OCI-M1 (cell line): ENCODE measurements at regions not wholly inside any gene's neighbourhood (a gene's known extent, or its start where the extent isn't known, plus 50 kb on each side); places are given as distances from the start of the nearest gene placed in this dataset.

Source experiments
- DNase-seq: peaks from one replicate; lab custom pipeline; 2025; lab: John Stamatoyannopoulos, UW

DNA sequence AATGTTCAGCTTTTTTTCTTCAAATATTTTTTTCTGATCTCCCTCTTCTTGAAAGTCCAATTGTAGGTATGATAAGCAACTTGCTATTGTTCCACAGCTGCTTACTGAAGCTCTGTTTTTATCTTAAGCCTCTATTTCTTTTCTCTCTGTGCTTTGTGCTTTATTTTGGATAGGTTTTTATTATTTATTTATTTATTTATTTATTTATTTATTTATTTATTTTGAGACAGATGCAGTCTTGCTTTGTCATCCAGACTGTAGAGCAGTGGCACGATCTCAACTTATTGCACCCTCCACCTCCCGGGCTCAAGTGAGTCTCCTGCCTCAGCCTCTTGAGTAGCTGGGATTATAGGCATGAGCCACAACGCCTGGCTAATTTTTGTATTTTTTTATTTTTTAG lies 199.4 kb downstream of the KLF12 start:
- no peak for DNase-seq

DNA sequence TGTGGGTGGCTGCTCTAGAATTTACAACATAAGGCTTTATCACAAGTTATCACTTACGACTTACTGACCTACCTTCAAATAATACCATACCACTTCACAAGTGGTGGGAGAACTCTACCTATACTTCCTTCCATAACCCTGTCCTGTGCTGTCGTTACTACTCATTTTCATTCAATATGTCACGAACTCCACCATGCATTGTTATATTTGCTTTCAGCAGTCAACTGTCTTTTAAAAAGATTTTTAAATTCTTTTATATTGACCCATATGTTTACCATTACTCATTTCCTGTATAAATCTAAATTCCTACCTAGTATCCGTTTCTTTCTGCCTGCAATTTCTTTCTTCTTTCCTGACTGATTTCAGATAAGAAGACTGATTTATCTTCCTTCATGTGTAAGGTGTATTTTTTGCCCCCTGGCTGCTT lies 200.0 kb downstream of the KLF12 start:
- DNase-seq: no peak

- DNase-seq: no peak
These were observed 200.4 kb downstream of the KLF12 start for GRCh38 chr13:73933795-73934194.

DNA sequence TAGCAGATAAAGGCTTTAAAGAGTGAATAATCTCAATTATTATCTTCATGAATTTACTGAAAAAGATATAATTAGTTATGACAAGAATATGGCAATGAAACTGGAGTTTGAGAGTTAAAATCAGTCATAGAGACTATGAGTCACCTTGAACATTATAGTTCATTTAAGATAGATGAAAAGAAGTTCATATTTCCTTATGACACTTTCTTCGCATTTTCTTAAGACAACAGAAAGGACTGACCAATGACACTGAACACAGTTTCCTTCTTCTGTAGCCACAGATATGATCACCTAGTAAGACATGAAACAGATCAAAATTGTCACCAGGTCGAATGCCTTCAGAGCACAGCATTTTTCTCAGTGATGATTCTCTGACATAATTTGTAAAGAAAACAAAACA lies 202.1 kb downstream of the KLF12 start:
- no peak for DNase-seq

DNA sequence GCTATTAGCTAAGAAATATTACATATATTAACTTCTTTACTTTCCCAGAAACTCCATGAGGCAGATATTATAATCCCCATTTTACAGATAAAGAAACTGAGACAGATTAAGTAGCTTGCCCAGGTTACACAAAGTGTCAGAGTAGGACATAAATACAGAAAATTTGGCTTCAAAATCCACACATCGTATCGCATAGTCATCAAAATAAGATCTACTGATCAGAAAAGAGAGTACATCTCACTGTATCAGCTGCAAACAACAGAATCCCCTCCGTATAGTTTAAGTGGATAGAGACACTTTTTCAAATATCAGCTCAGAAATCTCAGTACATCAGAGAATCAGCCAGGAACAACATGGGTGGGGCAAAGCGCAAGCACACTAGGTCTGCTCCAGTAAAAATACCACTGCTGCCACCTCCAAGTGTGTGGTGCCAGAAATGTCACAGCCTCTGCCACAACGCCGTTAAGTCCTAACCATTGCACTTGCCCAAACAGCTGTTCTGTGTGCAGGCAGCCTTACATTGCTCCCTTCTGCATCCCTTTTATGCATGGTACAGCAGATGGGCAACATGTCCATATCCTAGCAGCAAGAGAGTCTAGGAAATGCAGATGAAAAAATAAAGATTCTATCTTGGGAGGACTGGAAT lies 204.8 kb downstream of the KLF12 start:
- no peak for DNase-seq

- DNase-seq: no peak
These were observed 209.6 kb downstream of the KLF12 start for GRCh38 chr13:73924607-73925006.

DNA sequence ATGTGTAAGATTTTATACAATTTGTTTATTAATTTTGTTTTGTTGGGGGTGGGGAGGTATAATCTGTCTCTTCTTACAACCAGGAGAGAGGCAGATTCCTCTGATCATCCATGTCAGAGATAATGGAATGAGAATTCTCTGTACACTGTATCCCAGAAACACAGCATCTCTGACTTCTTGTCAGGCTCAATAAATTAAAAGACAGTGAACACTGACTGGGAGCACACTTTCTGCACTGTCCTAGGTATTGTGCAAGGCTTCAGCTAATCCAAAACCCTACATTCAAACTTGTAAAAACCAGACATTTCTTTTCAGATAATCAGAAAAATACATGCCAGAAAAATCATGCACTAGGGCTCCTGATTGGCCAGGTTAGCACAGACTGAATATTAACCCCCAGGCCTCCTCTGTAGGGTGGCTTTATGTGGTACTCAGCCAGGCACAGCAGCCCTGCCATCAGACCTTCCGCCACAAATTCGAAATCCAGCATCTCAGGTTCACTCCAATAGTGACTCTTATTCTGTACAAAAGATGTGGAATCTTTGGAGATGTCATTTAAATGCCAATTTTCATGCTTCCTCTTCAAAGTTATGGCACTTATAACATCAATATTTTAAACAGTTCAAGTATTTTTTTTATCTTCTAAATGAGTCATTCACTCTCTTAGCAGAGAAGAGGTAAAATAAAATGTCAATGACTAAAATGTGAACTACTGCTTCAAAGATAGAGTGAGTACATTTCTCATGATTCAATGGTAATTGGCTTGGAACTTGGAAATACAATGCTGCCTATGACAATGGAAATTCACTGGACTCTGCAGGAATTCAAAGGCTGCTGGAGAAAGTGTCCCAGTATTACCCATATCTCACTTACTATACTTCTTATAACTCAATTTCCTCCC lies 211.5 kb downstream of the KLF12 start:
- DNase-seq: no peak

DNA sequence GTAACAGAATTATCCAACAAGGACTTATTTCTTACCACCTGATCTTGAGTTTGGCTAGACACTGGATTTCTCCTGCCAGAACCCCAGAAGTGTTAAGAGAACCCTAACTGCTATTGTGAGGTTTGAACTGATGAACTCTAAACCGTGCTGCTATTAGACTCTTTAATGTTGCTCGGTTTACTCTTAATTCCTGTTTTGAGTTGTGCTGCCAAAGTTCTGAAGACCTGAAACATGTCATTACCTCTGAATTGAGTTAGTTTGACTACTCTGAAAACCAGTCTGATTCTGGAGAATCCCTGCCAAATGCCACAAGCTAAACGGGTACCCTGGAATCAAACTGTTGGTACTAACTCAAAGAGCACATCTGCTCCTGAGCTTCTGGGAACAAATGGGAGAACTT lies 215.5 kb downstream of the KLF12 start:
- DNase-seq: no peak

DNA sequence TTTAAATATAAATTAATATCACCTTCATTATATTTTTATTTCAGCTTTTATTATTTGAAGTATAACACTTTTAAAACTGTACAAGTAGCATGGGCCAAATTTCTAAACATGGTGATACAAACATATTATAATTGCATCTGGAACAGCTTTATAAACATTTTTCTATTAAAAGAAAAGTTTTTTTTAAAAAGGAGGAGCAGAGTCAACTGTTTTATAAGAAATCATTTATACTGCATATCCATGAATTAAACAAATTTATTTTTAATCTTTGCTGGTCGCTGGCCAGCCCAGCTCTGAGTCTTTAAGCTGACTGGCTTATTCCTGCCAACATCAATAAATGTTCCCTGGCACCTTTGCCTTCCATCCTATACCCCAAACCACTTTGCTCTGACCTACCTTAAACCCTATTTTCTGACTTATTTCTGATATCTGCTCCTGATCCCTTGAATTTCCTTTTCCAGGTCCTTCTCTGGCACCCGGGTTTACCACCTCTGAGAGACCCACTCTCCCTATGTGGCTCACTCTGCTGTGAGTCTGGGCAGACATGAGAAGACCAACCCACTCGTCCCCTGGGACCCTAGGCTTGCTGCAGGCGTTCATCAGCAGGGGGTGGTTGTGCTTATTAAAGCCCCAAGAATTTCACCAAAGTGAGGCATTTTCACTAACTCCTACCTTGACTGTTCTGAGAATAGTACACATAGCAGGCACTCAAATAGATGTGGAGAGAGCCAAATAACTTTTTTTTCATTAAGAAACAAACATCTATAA lies 220.3 kb downstream of the KLF12 start:
- DNase-seq: no peak

DNA sequence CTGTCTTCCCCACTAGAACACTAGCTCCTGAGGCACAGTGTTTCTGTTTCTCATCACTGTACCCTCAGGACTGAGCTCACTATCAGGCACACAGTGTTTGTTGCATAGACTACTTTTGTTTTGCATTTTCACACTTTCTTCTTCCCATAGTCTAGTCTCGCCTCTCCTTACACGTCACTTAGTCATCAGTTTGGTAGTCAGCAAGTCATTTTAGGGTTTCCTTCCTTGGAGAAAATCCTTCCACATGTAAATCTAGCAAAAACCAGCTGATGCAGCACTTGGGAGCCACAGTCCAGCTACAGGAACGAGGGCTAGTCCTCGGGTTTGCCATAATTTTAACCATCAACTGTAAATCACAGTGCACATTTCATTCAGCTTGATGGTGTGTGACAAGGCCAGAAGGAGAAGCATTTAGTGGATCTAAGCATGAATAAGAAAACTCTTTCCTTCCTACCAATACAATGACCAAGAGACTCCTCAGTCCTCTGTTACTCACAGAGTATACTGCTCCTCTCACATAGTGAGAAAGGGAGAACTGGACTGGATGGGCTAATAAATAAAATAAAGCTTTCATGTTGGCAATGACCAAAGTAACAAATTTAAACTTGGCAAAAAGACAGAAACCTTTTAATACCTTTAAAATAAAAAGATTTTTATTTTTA lies 221.0 kb downstream of the KLF12 start:
- no peak for DNase-seq

- no peak for DNase-seq
These were observed 222.8 kb downstream of the KLF12 start for GRCh38 chr13:73911361-73911760.

DNA sequence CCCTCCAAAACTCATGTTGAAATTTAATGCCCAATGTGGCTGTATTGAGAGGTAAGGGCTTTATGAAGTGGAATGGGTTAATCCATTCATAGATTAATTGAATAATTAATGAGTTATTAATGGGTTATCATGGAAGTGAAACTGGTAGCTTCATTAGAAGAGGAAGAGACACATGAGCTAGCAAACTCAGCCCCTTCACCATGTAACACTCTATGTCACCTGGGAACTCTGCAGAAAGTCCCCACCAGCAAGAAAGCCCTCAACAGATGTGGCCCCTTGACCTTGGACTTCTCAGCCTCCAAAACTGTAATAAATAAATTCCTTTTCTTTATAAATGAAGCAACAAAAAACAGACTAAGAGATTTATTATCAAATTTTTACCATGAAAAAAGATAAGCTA lies 223.5 kb downstream of the KLF12 start:
- no peak for DNase-seq

- no peak for DNase-seq
These were observed 225.4 kb downstream of the KLF12 start for GRCh38 chr13:73908809-73909208.

DNA sequence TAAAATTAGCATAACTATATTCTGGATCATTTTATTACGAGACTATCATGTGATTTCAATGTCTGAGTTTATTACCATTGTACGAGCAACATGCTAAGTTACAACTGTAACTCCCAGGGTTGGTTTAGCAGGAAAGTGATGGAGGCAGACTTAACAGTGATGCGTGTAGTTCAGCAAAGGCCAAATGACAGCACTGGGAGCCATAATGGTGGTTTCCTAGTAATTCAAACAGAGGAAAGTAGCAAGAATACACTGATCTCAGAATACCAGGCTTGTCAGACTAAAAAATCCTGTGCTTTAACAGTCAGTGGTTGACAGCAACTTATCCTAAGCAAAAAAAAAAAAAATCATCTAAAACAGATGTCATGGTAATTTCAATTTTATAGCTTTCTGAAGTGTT lies 229.6 kb downstream of the KLF12 start:
- no peak for DNase-seq

- no peak for DNase-seq
These were observed 230.6 kb downstream of the KLF12 start for GRCh38 chr13:73903561-73903960.

GRCh38 chr13:73902847-73903246 lies 231.4 kb downstream of the KLF12 start:
- DNase-seq: no peak

DNA sequence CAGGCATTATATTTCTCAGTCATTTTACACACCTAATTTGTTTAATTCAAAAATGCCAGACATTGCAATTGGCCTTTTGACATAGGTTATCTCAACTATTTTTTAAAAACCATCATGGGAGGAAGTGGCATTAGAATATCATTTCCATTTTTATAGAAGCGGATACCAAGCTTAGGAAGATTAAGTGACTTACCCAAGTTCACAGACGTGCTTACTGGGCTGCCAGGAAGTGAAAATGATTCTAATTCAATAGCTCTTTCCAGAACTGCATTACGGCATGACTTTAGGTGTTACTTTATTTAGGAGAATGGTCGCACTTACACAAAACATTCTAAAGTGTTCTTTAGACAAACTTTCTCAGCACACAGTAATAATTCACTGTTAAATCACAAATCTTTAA lies 231.9 kb downstream of the KLF12 start:
- no peak for DNase-seq

- DNase-seq: no peak
These were observed 232.7 kb downstream of the KLF12 start for GRCh38 chr13:73901324-73902068.

- no peak for DNase-seq
These were observed 233.6 kb downstream of the KLF12 start for GRCh38 chr13:73900591-73900990.

DNA sequence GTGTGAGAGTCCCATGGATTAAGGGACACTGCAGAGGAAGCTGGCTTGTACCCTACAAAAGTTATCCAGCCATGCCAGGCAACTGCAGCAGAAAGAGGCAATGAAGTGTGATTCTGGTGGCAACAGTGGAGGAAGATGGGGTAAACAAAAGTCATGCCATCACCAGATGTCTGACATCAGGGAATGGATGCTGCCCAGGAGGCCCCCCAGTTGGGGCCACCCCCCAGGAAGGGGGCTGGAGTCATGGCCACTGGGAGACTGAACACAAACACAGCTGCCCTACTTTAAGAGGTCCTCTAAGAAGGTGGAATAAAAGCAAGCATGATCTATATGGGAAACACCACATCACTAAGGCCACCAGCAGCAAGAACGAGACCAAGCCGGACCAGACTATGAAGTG lies 235.3 kb downstream of the KLF12 start:
- no peak for DNase-seq

DNA sequence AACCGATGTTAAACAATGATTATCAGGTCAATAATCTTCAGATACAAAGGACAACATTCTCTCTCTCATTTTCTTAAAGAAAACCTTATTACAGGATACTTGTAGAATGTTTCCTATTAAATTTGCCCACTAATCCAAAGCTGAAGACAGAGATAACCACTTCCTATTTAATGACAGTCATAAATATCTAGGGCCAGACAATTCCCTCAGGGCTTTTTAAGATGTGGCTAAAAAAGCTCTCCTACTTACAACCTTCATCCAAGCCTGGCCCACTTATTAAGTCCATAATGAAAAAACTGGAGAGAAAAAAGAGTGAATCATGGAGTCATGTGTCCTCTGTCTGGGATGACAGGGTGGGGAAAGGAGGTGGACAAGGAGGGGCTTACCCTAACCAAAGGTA lies 235.9 kb downstream of the KLF12 start:
- no peak for DNase-seq
